ENCODE measurements at regions not wholly inside any gene's neighbourhood (a gene's known extent, or its start where the extent isn't known, plus 50 kb on each side); places are given as distances from the start of the nearest gene placed in this dataset.

DNA sequence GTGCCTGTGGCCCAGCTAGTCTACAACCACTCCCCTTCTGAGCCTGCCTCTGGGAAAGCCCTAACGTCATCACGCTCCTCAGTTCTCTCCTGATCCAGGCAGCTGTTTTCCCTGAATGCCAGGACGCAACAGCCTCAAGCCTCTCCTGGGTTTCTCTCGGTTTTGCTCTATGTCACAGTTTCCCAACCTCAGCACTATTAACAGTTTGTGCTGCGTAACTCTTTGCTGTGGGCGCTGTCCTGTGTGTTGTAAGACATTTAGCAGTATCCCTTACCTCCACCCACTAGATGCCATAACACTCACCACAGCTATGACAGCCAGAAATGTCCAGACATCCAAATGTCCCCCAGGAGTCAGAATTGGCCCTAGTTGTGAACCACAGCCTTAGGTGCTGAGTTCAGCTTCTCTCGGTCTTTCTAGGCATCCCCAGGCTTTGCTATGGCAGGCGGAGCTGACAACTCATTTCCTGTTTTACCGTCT, 226.3 kb upstream of the NPVF start:
- Histone ChIP-seq H3K36me3 (ENCODE audit: control insufficient read depth in 1 of 2, insufficient read depth in 2 of 2, low read length in 2 of 2) (no peaks in the 10 kb centered on the region), H3K9me2 (ENCODE audit: insufficient read depth) (no peaks in the 10 kb centered on the region), H3K4me3 (replicated peaks in 1 of 2; ENCODE audit: low read depth in 1 of 2, low read length in 2 of 2) (no peak overlapping the region), H2AFZ (ENCODE audit: low read depth, low read length, poor library complexity, severe bottlenecking) (no peak overlapping the region), H3K4me1 (ENCODE audit: control insufficient read depth in 1 of 2, insufficient read depth in 2 of 2, low read length in 2 of 2) (no peaks in the 10 kb centered on the region), H3K4me2 (ENCODE audit: low read length) (no peak overlapping the region), H3K9me3 (ENCODE audit: control insufficient read depth in 1 of 2, insufficient read depth in 1 of 2, low read depth in 1 of 2, low read length in 2 of 2) (no peaks in the 10 kb centered on the region), H3K27ac (ENCODE audit: low read depth, low read length) (no peak overlapping the region), H4K20me1 (ENCODE audit: insufficient read depth) (no peaks in the 10 kb centered on the region), H3K27me3 (ENCODE audit: insufficient read depth, low read length) (peaks cover 40% of the 10 kb centered on the region), H3K79me2 (ENCODE audit: insufficient read depth, low read length) (no peaks in the 10 kb centered on the region), H3K9ac (ENCODE audit: low read length) (no peak overlapping the region)
- no TSS peak for BruUV-seq (replicated peaks)
- no peak for TF ChIP-seq RAD21 (IDR thresholded peaks at IDR 0.05; ENCODE audit: low read depth)
- no peak for TF ChIP-seq FOSL1 (IDR thresholded peaks at IDR 0.05; ENCODE audit: low read depth)
- TF ChIP-seq CEBPB (IDR thresholded peaks at IDR 0.05; ENCODE audit: low read depth), result no peak
- no peak for TF ChIP-seq REST (IDR thresholded peaks at IDR 0.05; ENCODE audit: low read depth)
- TF ChIP-seq POLR2A (IDR thresholded peaks at IDR 0.05; ENCODE audit: borderline replicate concordance, extremely low read depth, insufficient read depth, insufficient read length), result no peak
- TF ChIP-seq ZFX (IDR thresholded peaks at IDR 0.05), result no peak
- TF ChIP-seq, protein P1, sequence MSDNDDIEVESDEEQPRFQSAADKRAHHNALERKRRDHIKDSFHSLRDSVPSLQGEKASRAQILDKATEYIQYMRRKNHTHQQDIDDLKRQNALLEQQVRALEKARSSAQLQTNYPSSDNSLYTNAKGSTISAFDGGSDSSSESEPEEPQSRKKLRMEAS (IDR thresholded peaks at IDR 0.05), result no peak
- no peak for TF ChIP-seq ZNF274 (IDR thresholded peaks at IDR 0.05; ENCODE audit: low read depth, low read length)
- TF ChIP-seq ELF1 (IDR thresholded peaks at IDR 0.05; ENCODE audit: borderline replicate concordance, low read depth), result no peak
- TF ChIP-seq ZBTB33 (IDR thresholded peaks at IDR 0.05; ENCODE audit: extremely low read depth, insufficient replicate concordance, low read length), result no peak
- no peak for TF ChIP-seq JUND (IDR thresholded peaks at IDR 0.05)
- TF ChIP-seq EGR1 (IDR thresholded peaks at IDR 0.05; ENCODE audit: low read depth), result no peak
- TF ChIP-seq, protein P2, sequence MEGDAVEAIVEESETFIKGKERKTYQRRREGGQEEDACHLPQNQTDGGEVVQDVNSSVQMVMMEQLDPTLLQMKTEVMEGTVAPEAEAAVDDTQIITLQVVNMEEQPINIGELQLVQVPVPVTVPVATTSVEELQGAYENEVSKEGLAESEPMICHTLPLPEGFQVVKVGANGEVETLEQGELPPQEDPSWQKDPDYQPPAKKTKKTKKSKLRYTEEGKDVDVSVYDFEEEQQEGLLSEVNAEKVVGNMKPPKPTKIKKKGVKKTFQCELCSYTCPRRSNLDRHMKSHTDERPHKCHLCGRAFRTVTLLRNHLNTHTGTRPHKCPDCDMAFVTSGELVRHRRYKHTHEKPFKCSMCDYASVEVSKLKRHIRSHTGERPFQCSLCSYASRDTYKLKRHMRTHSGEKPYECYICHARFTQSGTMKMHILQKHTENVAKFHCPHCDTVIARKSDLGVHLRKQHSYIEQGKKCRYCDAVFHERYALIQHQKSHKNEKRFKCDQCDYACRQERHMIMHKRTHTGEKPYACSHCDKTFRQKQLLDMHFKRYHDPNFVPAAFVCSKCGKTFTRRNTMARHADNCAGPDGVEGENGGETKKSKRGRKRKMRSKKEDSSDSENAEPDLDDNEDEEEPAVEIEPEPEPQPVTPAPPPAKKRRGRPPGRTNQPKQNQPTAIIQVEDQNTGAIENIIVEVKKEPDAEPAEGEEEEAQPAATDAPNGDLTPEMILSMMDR (IDR thresholded peaks at IDR 0.05 in 2 of 3, conservative IDR thresholded peaks at IDR 0.05 in 1 of 3; ENCODE audit: borderline replicate concordance in 1 of 3, insufficient read depth in 1 of 3, low read depth in 2 of 3, low read length in 2 of 3), result no peak
- TF ChIP-seq CBX3 (IDR thresholded peaks at IDR 0.05; ENCODE audit: low read depth), result no peak
- ATAC-seq, result no peak
- DNase-seq (ENCODE audit: low read depth, low spot score), result no peak
- CTCF ChIA-PET, result no interaction called here
- RAD21 ChIA-PET (ENCODE audit: low non-redundant PET in 1 of 2, low total read pairs in 2 of 2, uncharacterized antibody in 2 of 2, unreplicated experiment in 2 of 2), result no interaction called here
- intact Hi-C loops (cut with micrococcal nuclease), result no loop called here
- POLR2A ChIA-PET, result no interaction called here

Measured in HCT116 (cell line).